Colonic mucosa (tissue), 4 donors: ENCODE measurements at regions not wholly inside any gene's neighbourhood (a gene's known extent, or its start where the extent isn't known, plus 50 kb on each side); places are given as distances from the start of the nearest gene placed in this dataset.
"Not testable (repeated sequence)": the region's sequence is repeated elsewhere in the genome, so short reads cannot be mapped to it uniquely, and the experiment has no call there.

Source experiments
- DNase-seq: peaks from one replicate; pipeline ENCODE4 v3.0.0-alpha.2; 2020
- H3K27ac ChIP-seq: fragments of 200-600 bp; one replicate; pipeline ENCODE4 v1.8.0; 2021
- H3K27me3 ChIP-seq: fragments of 200-600 bp; one replicate; pipeline ENCODE4 v1.8.0; 2021
- H3K36me3 ChIP-seq: fragments of 200-600 bp; one replicate; pipeline ENCODE4 v1.8.0; 2021
- H3K4me1 ChIP-seq: fragments of 200-600 bp; one replicate; pipeline ENCODE4 v1.8.0; 2021; ENCODE audit warnings: mild to moderate bottlenecking
- H3K4me3 ChIP-seq: fragments of 200-600 bp; one replicate; pipeline ENCODE4 v1.8.0; 2021
- H3K9ac ChIP-seq, 2 donors: one replicate each; pipeline ENCODE4 v1.7.0; 2013; ENCODE audit warnings: control low read depth in 2 of 2, low read depth in 2 of 2, low read length in 2 of 2
- H3K9me3 ChIP-seq: fragments of 200-600 bp; one replicate; pipeline ENCODE4 v1.8.0; 2021
- intact Hi-C: fragments of 100-400 bp; cut with DNase I; formaldehyde crosslinking; loops from one replicate; pipeline ENCODE4 v1.14.1; 2022
- TF ChIP-seq, protein P1 (sequence below): fragments of 200-600 bp; IDR thresholded peaks from one replicate; pipeline ENCODE4 v1.8.0; 2022; ENCODE audit warnings: antibody characterized with exemption, mild to moderate bottlenecking
- donor health status: healthy.
- donor health status: DM: no; HTN: no; CAD: no.
- donor health status: DM: no; HTN: no; CAD: no.

- no peak overlapping the region for H3K4me3 ChIP-seq
- no peaks in the 10 kb centered on the region for H3K27me3 ChIP-seq
Observed at GRCh38 chr1:213600879-213601278, 386.9 kb upstream of the PROX1 start.

GRCh38 chr1:213601705-213602104 is 386.1 kb upstream of the PROX1 start:
- H3K27me3 ChIP-seq, DNase-seq, H3K4me3 ChIP-seq, H3K4me1 ChIP-seq, H3K9ac ChIP-seq, H3K9me3 ChIP-seq, H3K27ac ChIP-seq, intact Hi-C loops, H3K36me3 ChIP-seq: not testable (repeated sequence)

More at GRCh38 chr1:213600879-213601278, 386.9 kb upstream of the PROX1 start:
- no peak overlapping the region for H3K9ac ChIP-seq
- intact Hi-C loops, result no loop called here
- no peaks in the 10 kb centered on the region for H3K4me1 ChIP-seq
- TF ChIP-seq, protein P1, sequence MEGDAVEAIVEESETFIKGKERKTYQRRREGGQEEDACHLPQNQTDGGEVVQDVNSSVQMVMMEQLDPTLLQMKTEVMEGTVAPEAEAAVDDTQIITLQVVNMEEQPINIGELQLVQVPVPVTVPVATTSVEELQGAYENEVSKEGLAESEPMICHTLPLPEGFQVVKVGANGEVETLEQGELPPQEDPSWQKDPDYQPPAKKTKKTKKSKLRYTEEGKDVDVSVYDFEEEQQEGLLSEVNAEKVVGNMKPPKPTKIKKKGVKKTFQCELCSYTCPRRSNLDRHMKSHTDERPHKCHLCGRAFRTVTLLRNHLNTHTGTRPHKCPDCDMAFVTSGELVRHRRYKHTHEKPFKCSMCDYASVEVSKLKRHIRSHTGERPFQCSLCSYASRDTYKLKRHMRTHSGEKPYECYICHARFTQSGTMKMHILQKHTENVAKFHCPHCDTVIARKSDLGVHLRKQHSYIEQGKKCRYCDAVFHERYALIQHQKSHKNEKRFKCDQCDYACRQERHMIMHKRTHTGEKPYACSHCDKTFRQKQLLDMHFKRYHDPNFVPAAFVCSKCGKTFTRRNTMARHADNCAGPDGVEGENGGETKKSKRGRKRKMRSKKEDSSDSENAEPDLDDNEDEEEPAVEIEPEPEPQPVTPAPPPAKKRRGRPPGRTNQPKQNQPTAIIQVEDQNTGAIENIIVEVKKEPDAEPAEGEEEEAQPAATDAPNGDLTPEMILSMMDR, result no peak
- no peak overlapping the region for H3K27ac ChIP-seq
- no peaks in the 10 kb centered on the region for H3K9me3 ChIP-seq
- DNase-seq, result no peak
- H3K36me3 ChIP-seq, result no peaks in the 10 kb centered on the region

DNA sequence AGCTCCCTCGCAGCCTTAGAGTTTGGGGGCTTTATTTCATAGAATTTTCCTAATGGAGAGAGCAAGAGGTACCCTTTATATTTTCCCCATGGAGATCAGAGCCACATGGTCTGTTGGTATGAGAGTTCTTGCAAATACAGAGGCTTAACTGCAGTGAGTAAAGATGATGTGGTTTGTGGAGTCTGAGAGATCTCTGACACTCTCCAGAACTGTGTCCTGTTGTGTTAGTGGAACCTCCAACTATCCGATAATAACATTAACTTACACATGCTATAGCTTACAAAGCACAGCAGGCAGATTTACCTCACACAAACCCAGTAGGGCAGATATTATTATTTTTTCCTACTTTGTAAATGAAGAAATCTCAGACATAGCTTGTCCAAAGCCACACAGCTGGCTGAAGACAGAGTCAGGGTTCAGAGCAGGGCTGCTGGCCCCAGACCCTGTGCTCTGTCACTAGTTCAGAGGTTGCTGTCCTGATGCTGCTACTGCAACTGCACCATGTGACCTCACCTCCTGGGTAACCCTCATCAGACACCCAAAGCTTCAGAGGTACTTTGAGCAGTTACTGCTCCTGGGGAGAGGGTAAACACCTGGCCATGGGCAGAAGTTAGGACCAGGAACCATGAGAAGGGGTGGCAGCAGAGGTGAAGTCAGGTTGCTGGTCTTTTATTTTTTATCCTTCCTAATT is 384.8 kb upstream of the PROX1 start:
- no peaks in the 10 kb centered on the region for H3K27me3 ChIP-seq
- TF ChIP-seq, protein P1, result no peak
- H3K9ac ChIP-seq, result no peak overlapping the region
- no peaks in the 10 kb centered on the region for H3K9me3 ChIP-seq
- no peak for DNase-seq
- H3K4me1 ChIP-seq, result no peaks in the 10 kb centered on the region
- intact Hi-C loops, result no loop called here
- no peak overlapping the region for H3K4me3 ChIP-seq
- no peaks in the 10 kb centered on the region for H3K36me3 ChIP-seq
- no peak overlapping the region for H3K27ac ChIP-seq

DNA sequence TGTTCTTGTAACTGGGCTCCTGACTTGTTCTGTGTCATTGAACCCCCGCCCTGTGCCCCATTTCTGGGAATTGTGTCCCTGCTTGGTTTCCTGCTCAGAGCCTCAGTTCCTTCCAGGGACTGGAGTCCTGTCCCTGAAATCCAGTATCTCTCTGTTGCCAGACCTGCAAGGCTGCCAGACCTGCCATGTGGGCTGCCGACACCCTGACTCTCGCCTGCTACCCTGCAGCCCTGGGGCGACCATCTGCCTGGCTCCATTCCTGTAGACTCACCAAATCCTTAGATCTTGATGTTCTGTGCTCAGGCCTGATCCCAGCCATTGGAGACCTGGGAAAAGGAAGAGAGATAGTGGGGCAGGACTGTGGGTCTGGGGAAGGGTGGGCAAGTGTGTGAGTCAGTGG is 383.3 kb upstream of the PROX1 start:
- TF ChIP-seq, protein P1, result no peak
- H3K27me3 ChIP-seq, result no peaks in the 10 kb centered on the region
- intact Hi-C loops, result no loop called here
- no peaks in the 10 kb centered on the region for H3K9me3 ChIP-seq
- no peak for DNase-seq
- no peak overlapping the region for H3K27ac ChIP-seq
- H3K36me3 ChIP-seq, result no peaks in the 10 kb centered on the region
- no peaks in the 10 kb centered on the region for H3K4me1 ChIP-seq
- no peak overlapping the region for H3K4me3 ChIP-seq
- no peak overlapping the region for H3K9ac ChIP-seq

GRCh38 chr1:213605732-213606131 is 382.0 kb upstream of the PROX1 start:
- Histone ChIP-seq H3K36me3 (no peaks in the 10 kb centered on the region), H3K9ac (no peak overlapping the region), H3K27me3 (no peaks in the 10 kb centered on the region), H3K27ac (no peak overlapping the region), H3K4me1 (no peaks in the 10 kb centered on the region), H3K4me3 (no peak overlapping the region), H3K9me3 (no peaks in the 10 kb centered on the region)
- DNase-seq, result no peak
- TF ChIP-seq, protein P1, result no peak
- intact Hi-C loops, result no loop called here

DNA sequence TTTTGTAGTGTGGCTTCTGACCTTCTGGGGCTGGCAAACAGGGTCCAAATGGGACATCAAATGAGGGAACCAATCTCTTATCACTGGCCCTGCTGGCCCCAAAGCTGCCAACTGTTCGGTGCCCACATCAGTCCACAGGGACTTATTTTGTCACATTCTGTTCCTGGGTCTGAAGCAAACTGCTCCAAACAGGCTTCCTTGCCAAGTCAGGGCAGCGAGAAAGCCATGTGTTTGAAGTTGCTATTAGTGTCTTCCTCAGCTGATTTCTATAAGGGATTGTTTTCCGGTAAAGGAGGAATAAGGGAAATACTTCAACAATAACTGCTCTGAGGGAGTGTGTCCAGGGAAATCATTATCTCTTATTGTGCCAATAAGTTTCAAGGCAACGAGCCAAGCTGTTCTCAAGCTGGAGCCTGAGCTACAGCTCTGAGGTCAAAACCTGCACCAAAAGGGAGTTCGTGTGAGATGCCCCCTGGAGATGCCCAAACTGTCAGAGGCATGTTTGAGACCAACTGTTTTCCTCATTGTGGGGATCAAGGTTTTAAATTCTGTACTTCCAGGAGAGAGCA is 381.4 kb upstream of the PROX1 start:
- no peak overlapping the region for H3K27ac ChIP-seq

More for the DNA sequence above, 381.4 kb upstream of the PROX1 start:
- intact Hi-C loops, result no loop called here
- Histone ChIP-seq H3K9me3 (no peaks in the 10 kb centered on the region), H3K27me3 (no peaks in the 10 kb centered on the region), H3K9ac (no peak overlapping the region), H3K36me3 (no peaks in the 10 kb centered on the region), H3K4me3 (no peak overlapping the region), H3K4me1 (no peaks in the 10 kb centered on the region)
- no peak for DNase-seq
- TF ChIP-seq, protein P1, result no peak
